SH-SY5Y (cell line): ENCODE measurements at regions not wholly inside any gene's neighbourhood (a gene's known extent, or its start where the extent isn't known, plus 50 kb on each side); places are given as distances from the start of the nearest gene placed in this dataset.

Experiments used
- GATA2 ChIP-seq: IDR thresholded peaks from 2 replicates; pipeline ENCODE4 v1.6.1; 2011; ENCODE audit warnings: mild to moderate bottlenecking, low read depth, low read length
- GATA3 ChIP-seq: IDR thresholded peaks from 2 replicates; pipeline ENCODE4 v1.6.1; 2011; ENCODE audit warnings: low read depth, mild to moderate bottlenecking, low read length, moderate library complexity

DNA sequence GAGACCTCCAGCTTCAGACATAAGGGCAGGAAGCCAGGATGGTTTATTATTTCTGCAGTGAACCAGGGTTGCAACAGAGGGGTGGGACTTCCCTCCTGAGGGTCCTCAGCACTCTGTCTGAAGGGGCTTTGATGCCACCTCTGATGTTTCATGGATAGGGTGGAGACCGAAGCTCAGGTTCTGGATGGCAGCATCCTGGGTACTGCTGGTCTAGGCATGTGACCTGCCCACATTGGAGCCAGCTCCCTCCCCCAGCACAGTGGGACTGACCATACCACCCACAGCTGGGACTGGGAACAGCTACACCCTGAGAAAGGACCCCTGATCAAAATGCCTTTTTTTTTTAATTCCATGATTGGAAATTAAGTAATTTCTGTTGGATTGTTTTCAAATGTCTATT, 355.2 kb downstream of the ZNF516 start:
- TF ChIP-seq GATA2 (no peak), GATA3 (no peak)

DNA sequence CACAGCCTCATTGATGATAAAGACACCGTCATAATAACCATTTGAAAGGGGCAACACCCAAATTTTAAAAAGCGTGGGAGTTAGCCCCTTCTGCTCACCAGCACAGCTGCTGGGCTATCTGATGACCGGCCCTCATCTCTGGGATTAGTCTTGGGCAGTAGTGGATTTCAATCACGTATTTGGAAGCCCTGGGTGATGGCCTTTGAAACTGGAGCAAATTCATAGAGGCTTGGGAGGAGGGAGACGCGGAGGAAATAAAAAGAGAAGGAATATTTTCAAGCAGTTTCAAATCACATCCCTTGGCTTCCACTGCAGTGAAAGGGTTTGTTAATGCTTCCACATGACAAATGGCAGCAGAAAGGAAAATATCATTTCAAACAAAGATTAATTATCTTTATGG, 357.8 kb downstream of the ZNF516 start:
- no peak for TF ChIP-seq GATA3
- no peak for TF ChIP-seq GATA2

DNA sequence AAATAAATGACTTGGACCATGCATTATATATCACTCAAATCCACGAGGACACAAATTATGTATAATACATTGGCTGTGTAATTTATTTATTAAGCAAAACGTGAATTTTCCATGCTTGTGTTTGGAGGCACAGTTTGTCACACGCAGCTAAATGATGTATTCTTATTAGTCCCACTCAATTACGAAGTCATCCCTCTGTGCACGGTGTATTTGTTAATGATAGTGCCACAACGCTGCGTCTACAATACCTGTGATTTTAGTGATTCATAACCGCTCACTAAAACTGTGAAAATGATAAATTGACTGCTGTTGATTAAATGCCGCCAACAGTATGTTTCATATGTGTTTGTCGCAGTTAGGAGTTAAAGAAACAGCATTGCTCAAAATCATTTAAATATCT, 358.3 kb downstream of the ZNF516 start:
- no peak for TF ChIP-seq GATA3
- no peak for TF ChIP-seq GATA2

DNA sequence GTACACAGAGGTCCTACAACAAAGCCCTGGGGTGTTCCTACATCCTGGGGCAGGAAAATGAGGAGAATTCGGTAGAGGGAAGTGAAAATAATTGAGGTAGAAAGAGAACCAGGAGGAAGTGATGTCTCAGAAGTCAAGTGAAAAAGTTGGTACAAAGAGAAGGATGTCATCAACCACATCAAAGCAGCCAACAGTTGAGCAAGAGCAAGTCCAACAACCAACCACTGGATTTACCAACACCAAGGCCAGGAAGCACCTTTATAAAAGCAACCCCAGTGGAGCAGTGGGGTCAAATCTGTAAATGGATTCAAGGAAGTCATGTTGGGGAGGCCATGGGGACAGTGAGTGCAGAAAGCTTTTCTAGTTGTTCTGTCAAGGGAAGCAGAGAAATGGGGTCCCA, 360.4 kb downstream of the ZNF516 start:
- TF ChIP-seq GATA2 (no peak), GATA3 (no peak)

DNA sequence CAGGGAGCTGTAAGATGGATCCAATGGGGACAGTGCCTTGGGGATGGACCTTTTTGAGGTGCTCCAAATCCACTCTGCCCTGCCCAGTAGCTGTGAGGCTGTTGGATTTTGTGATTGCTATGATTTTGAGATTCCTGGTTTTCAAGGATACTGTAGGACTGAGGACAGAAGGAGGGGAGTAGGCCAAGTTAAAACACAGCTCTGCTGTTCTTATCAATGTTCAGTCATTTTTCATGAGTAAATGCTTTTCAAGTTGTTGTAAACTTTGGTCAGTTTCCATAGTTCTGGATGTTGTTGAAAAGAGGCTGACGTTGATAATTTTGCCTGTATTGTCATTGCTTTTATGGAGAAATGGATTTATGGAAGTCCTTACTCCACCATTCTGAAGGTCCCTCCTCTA, 361.2 kb downstream of the ZNF516 start:
- no peak for TF ChIP-seq GATA2
- no peak for TF ChIP-seq GATA3

DNA sequence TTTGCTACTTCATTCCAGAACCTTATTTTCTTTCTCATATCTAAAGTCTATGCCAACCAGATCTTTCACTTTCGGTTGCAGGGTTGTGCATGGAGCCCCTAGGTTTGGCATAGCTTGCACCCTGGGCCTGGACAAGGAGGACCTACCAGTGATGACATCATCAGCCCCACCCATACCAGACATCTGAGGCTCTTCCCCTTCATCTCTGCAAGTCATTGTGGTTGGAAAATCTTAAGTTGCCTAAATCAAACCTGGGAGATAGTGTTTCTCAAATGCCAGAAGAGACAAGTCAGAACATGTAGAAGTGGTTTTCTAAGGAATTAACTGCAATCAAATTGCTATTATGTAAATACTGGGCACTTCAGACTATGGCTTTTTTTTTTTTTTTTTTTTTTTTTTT, 363.3 kb downstream of the ZNF516 start:
- no peak for TF ChIP-seq GATA2
- TF ChIP-seq GATA3: no peak

DNA sequence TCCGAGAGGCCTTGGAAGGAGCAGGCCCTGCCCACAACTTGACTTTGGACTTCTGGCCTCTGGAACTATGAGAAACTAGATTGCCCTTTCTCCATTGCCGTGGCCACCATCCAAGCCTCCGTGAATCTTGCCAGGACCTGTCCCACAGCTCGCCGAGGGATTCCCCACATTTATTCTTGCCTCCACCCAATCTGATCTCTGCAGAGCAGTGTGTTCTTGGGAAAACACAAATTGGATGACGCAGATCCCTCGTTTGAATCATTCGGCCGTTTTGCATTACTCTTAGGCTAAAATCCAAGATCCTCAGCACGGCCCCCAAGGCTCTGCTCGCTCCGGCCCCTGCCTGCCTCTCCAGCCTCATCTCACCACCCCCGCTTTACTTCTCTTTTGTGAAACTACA, 364.2 kb downstream of the ZNF516 start:
- TF ChIP-seq GATA3: no peak
- TF ChIP-seq GATA2: no peak

DNA sequence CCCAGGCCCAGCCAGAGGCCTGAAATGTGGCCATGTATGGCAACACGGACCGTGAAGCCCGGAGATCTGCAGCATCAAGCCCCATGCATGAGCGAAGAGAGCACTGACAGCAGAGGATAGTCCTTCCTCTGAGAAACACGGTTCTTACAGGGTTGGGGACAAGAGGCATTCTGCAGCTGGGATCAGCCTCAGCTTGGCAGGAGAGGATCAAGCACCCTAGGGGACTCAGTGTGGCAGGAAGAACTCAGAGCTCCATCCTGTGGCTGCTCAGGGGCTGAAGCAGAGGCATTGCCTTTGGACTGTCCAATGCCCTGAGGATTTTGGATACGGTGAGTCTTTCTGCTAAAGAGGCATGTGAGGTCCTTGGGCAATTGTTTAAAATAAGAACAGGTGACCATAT, 368.7 kb downstream of the ZNF516 start:
- TF ChIP-seq GATA2 (no peak), GATA3 (no peak)

DNA sequence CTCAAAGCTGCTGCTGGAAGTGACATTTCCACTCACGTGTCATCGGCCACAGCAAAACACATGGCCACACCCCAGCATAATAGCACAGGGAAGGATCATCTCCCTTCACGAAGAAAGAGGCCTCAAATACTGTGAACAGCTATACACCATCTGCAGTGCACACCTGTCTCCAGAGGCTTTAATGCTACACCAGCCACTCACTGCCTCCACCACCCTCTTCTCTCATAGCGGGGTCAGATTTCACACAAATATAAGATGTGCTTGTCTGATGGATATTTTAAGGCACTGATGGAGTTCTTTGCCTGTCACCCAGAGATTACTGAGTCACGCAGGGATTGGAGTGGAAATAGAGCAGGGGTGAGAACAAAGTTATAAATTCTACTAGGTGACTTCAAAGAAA, 374.0 kb downstream of the ZNF516 start:
- TF ChIP-seq GATA2 (no peak), GATA3 (no peak)

DNA sequence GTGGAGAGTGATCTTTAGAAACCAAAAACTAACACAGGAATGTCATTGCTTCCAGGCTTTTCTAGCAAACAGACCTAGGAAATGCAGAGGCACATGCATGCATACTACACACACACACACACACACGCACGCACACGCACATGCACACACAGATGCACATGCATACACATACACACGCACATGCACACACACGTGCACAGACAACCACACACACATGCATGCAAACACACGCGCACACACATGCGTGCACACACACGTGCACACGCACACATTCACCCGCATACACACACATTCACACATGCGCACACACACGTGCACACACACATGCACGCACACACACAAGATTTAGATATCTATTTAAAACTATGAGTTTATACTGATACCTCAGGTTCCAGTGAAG, 379.5 kb downstream of the ZNF516 start:
- TF ChIP-seq GATA3 (no peak), GATA2 (no peak)

DNA sequence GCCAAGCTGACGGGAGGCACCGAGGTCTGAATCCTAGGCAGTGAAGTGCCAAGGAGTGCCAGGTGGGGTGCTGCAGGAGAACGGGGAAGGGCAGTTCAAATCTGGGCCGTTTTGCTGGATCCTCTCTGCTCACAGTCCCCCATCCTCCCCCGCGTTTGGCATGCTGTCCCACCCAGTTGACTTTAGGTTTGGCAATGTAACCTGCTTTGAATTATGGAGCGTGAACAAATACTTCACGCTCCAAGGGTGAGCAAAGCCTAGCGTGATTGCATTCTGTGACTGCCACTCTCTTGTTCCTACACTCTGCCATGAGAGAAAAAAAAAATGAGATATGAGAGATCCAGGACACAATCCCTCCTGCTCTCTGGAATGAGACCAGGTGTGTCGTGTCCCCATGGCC, 381.9 kb downstream of the ZNF516 start:
- TF ChIP-seq GATA2 (no peak), GATA3 (no peak)

DNA sequence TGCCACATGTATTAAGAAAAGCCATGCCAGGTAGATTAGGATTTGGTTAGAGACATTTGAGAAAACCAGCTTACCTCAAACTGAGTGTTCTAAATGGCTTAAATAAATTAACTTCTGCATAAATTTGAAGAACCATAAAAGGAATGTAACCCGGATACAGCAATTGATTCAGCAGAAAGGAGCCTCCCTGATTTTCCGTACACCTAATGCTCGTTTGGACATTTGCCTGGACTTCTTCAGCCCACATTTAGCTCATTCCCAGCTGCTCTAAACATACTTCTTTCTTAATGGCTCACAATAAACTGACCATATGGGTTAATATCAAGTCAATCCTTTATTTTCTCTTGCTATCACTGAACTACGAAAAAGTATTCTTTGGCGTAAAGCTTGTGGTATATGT, 392.4 kb downstream of the ZNF516 start:
- no peak for TF ChIP-seq GATA3
- TF ChIP-seq GATA2: no peak

DNA sequence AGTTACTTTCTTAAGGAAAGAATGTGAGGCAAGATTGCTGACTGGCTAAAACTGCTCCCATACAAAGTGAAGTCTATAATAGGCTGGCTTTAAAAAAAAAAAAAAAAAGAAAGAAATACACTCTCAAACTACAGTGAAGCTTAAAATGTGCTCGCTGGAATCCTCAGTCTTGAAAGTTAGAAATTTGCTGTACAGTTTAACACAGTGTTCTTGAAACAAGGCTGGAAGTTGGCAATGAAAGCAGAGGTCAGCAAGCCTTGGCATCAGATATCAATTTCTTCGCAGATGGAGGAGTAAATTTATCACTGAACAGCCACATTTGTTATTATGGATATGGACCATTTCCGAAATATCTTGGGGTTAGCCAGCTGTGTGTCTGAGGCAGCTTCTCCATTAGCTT, 392.9 kb downstream of the ZNF516 start:
- TF ChIP-seq GATA3: no peak
- TF ChIP-seq GATA2: no peak

DNA sequence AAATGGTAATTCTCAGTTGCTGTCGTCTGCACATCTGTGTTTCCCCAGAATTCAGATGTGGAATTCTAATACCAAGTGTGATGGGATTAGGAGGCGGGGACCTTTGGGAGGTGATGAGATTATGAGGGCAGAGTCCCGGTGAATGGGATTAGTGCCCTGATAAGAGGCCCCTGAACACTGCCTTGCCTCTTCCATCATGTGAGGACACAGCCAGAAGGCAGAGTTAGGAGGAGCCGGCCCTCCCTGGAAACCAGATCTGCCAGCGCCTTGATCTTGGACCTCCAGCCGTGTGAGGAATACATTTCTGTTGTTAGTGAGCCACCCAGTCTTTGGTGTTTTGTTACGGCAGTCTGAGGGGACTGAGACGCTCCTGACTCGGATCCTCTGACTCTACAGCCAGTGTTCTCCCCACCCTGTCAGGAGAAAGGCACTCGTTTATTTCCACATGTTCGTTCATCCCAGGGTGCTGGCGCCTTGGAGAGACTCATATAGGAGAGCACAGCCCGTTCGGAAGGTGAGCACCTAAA, 395.0 kb downstream of the ZNF516 start:
- TF ChIP-seq GATA2: no peak
- TF ChIP-seq GATA3: no peak

DNA sequence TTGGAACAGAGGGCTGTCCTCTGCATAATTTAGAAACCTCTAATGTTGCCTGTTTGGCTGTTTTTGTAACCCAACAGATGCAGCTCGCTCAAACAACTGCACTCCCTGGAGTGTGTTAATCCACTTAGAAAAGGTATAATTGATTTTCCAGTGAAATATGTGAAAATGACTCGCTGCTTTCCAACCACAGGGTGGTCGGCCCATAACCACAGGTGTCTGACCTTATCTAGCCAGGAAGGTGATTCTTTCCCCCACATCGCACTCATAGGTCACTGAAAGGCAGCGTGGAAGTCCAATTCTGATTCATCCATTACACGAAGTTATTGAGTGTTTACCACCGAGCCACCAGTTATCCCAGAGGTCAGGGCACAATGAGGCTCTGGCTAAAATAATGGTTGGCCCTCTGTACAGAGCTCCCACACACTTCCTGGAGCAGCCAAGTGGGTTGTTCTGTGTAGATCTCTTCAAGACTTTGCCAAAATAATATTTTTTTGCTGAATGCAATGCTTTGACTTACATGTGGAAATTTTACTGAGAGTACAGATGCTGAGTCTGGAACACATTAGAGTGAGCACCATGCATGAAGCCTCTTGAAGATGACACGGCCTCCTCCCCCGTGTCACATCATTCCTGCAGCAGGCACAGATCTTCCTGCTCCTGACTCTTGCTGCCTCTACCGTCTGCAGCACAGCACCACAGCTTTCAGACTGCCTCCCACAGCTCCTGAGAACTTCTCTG, 396.2 kb downstream of the ZNF516 start:
- TF ChIP-seq GATA3 (no peak), GATA2 (no peak)

DNA sequence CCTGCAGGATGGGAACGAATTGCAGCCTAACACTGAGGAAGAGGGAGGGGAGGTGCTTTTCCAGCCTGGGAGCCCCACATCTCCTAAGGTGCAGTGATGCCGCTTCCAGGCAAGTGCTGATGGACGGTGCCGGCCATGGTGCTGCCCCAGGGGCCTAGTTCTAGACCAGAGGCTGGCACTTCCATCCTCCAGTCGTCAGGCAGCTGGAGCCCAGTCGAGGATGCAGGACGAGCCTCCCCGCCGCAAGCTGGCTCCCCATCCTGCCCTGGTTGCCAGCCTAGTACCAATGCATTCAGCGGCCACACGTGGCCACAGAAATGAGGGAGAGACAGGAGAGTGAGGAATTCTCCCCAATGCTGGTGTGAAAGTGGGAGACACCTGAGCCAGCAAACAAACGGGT, 413.5 kb downstream of the ZNF516 start:
- TF ChIP-seq GATA3 (no peak), GATA2 (no peak)

DNA sequence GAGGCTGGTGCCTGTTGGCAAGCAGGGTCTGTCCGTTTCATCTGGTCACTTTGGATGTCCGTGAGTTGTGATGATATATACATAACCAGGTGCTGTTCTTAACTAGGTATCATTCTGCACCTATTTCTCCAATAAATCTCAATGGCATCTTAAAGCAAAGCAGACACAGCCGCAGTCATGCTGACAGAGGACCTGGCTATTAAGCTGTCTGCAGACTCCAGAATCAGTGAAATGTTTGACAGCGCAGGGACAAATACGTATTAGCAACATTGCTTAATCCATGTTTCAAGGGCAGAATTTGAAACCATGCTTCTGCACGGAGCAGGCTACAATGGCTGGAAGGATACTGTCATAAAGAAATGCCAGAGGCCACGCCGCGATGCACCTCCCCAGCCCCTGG, 414.6 kb downstream of the ZNF516 start:
- no peak for TF ChIP-seq GATA2
